ENCODE measurements at regions not wholly inside any gene's neighbourhood (a gene's known extent, or its start where the extent isn't known, plus 50 kb on each side); places are given as distances from the start of the nearest gene placed in this dataset.
A peak's percentile ranks its signal among the peaks of the same experiment; 100 is the strongest.
"Not testable (repeated sequence)": the region's sequence is repeated elsewhere in the genome, so short reads cannot be mapped to it uniquely, and the experiment has no call there.

DNA sequence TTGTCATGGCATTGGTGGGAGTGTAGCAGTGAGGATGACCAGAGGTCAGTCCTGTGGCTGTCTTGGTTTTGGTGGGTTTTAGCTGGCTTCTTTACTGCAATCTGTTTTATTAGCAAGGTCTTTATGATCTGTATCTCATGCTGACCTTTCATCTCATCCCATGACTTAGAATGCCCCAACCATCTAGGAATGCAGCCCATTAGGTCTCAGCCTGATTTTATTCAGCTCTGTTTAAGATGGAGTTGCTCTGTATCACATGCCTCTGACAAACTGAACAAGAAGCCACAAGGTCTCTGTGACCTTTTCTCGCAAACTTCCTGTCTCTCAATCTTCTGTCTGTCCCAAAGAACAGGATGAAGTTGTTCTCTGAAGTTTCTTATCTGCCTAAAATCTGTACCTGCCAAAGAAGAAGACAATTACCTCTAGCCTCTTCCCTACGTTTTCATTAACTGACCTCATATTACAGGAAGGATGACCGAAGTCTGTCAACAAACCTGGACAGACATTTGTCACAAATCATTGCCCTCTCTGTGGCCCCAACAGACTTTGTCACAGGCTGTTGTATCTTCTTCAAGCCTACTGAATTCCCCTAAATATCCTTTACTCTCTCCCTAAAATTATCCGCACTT is 284.2 kb upstream of the SEMA6A start:
- DNase-seq (ENCODE audit: low read depth, low spot score), result peak; percentile 44

- not testable (repeated sequence) for DNase-seq (ENCODE audit: low read depth, low spot score)
Measured at GRCh38 chr5:116858020-116858419, 283.4 kb upstream of the SEMA6A start.

DNA sequence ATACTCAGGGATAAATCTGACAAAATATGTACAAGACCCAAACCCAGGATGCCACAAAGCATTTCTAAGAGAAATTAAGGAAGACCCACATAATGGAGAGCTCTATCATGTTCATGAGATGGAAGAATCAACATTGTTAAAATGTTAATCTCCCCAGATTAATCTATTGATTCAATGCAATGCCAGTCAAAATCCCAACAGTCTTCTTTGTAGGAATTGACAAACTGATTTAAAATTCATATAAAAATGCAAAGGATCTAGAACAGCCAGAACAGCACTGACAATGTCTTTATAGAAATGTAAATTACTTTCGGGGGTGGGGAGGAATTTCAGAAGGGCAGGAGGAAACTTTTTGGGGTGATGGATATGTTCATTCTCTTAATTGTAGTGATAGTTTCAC is 281.6 kb upstream of the SEMA6A start:
- no peak for DNase-seq (ENCODE audit: low read depth, low spot score)

- DNase-seq (ENCODE audit: low read depth, low spot score), result no peak
Measured at GRCh38 chr5:116853992-116854391, 279.4 kb upstream of the SEMA6A start.

- DNase-seq (ENCODE audit: low read depth, low spot score), result no peak
Measured at GRCh38 chr5:116848954-116849581, 274.4 kb upstream of the SEMA6A start.

- DNase-seq (ENCODE audit: low read depth, low spot score), result no peak
Measured at GRCh38 chr5:116847960-116848359, 273.3 kb upstream of the SEMA6A start.

- no peak for DNase-seq (ENCODE audit: low read depth, low spot score)
Measured at GRCh38 chr5:116844015-116844414, 269.4 kb upstream of the SEMA6A start.

DNA sequence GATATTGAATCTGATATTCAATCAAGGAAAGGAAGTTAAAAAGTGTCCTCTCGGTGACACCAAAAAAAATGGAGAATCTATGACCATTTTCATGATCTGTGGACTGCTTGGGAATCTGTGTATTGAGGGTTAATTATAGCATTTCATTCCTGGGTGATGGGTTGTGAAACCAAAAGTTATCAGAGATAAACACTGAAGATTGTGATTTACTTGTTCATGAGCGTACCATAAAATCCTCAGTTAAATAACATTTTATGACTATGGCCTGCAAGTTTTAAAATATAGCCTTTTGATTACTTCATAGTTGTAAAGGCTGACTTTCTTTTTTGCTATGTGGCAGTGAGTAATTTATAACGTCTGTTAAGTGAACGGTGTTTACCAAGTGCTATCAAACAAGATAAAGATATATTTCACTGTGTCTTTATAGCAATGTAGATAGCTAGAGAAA is 267.9 kb upstream of the SEMA6A start:
- no peak for DNase-seq (ENCODE audit: low read depth, low spot score)

- DNase-seq (ENCODE audit: low read depth, low spot score), result peak; percentile 50
Measured at GRCh38 chr5:116841734-116842133, 267.1 kb upstream of the SEMA6A start.

DNA sequence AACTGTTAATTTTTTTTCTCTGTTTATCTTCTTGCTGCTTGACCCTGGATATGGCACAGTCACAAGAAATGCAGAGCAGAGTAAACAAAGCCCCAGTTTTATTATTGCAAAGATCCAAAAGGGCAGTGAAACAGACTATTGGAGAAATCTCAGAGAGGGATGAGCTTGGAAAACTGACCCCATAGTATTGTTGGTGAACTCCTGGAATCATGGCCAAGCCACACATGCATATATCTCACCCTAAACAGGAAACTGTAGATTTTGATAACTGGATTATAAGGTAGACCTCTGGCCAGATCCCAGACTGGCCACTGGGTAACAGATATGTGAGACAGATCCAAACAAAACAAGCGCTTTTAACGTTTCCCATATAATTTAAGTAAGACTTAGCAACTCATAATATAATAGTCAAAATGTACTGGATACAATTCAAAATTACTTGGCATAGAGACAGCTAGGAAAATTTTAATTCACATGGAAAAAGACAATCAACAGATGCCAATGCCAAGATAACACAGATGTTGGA is 263.5 kb upstream of the SEMA6A start:
- no peak for DNase-seq (ENCODE audit: low read depth, low spot score)

- no peak for DNase-seq (ENCODE audit: low read depth, low spot score)
Measured at GRCh38 chr5:116834796-116835515, 260.3 kb upstream of the SEMA6A start.

- no peak for DNase-seq (ENCODE audit: low read depth, low spot score)
Measured at GRCh38 chr5:116830079-116830478, 255.5 kb upstream of the SEMA6A start.

DNA sequence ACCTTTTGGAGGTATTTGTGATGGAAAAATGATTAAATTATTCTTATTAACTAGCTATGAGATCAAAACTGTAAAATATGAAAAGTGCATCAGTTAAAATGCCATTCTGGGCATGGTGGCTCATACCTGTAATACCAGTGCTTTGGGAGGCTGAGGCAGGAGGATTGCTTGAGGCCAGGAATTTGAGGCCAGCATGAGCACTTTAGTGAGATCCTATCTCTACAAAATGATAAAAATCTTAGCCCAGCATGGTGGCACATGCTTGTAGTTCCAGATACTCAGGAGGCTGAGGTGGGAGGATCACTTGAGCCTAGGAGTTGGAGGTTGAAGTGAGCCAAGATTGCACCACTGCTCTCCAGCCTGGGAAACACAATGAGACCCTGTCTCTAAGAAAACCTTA is 252.5 kb upstream of the SEMA6A start:
- DNase-seq (ENCODE audit: low read depth, low spot score), result no peak

GRCh38 chr5:116825486-116825885 is 250.9 kb upstream of the SEMA6A start:
- DNase-seq (ENCODE audit: low read depth, low spot score), result no peak

DNA sequence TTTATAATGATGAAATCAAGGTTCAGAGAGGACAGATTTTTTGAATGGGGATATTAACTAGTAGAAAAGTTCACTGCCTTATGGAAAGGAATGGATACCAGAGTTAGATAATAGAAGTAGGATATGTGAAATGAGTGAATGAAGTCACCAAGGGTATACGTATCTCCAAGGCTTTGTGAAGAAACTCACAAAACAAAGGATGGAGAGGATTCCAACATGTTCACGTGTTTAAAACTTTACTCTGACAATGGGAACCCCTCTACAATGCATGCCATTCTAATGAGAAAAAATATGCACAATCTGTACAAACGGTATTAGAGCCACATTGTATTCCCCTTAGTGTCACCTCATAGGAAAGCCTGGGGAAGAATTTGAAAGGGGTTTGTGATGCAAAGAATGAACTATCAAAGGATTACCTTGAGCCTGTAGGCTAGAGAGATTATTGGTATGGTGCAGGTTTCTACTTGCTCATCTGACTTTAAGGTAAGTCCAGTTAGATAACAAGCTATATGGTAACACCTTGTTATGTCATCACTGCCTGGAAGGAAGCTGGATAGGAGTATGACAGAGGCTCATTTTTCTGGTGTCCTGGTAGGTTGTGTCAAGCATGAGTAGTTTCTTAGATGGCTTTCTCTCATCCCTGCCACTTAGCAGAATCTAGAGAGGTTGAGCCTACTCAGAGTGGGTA is 250.3 kb upstream of the SEMA6A start:
- no peak for DNase-seq (ENCODE audit: low read depth, low spot score)

DNA sequence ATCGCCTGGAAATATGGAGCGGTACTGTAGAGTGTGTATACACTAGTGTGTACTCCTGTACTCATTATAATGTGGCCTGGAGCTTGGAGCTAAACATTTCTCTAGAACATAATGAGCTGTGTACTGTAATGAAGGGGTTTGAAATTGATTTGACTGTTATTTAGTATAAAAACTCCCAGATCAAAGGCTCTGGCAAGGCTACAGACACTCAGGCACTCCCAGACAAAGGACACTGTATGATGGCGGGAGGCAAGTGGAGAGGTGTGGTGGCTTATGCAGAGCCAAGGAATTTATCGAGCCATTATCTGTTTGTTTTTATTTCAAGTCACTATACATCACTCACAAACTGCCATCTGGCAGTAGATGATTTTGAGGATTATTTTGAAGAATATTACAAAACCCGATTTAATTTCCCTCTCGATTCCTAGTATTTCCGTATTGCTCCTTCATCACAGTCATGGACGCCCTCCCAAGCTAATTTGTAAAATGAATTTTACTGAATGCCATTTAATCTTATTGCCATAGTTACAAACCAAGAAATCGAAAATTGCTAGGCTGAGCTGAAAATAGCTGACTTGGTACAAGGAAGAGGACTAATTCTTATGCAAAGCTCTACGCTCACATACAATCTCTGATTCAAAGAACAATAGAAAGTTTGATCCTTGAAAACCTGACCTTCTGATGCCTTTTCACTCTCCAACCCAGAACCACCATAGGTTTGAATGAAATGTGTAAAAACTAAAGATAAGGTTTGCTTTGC is 240.2 kb upstream of the SEMA6A start:
- DNase-seq (ENCODE audit: low read depth, low spot score), result peak; percentile 43

DNA sequence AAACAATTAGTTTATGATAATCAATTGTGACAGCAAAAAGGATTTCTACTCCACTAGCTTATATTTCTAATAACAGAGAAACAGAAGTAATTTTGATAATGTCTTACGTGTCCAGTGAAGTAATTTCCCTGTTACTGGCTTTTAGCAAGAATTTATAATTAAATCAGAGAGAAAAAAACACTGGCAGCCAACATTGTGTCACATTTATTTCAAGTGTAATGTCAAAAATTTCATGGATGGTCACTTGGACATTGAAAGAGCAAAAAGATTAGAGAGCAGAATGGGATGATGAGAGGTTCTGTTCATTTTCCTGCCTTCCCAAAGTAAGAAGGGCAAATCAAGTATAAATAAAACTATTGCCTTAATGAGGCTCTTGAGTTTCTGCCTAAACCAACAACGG is 239.3 kb upstream of the SEMA6A start:
- DNase-seq (ENCODE audit: low read depth, low spot score), result no peak

GRCh38 chr5:116813356-116813755 is 238.7 kb upstream of the SEMA6A start:
- no peak for DNase-seq (ENCODE audit: low read depth, low spot score)

- DNase-seq (ENCODE audit: low read depth, low spot score), result peak; percentile 23
Measured at GRCh38 chr5:116810951-116811350, 236.3 kb upstream of the SEMA6A start.

DNA sequence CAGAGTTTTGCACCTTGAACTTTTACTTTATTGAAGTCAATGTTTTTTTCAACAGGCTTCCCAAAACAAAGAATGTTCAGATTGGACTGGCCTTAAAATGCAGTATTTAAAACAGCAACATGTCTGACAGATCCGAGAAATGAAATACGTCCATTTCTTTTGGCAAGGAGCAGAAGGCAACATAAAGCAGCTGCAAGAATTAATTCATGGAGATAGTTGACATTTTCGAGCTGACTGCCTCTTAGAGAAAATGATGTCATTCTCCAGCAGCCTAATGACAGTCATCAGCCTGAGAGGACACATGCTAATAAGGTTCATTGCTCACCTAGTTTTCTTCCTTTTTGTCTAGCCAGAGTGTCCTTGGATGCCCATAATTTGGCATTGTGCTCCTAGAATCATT is 232.2 kb upstream of the SEMA6A start:
- no peak for DNase-seq (ENCODE audit: low read depth, low spot score)

- no peak for DNase-seq (ENCODE audit: low read depth, low spot score)
Measured at GRCh38 chr5:116799401-116799800, 224.8 kb upstream of the SEMA6A start.

Measured in ELF-1 (cell line).